ENCODE measurements at regions not wholly inside any gene's neighbourhood (a gene's known extent, or its start where the extent isn't known, plus 50 kb on each side); places are given as distances from the start of the nearest gene placed in this dataset.

DNA sequence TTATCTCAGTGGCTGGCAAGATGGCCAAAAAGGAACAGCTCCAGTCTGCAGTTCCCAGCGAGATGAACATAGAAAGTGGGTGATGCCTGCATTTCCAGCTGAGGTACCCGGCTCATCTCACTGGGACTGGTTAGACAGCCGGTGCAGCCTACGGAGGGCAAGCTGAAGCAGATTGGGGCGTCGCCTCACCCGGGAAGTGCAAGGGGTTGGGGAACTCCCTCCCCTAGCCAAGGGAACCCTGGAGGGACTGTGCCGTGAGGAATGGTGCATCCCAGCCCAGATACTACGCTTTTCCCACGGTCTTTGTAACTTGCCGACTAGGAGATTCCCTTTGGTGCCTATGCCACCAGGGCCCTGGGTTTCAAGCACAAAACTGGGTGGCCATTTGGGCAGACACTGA is 324.7 kb downstream of the GJA1 start:
- TF ChIP-seq POLR2AphosphoS5 (IDR thresholded peaks at IDR 0.05; ENCODE audit: low read depth, low read length): no peak
- TF ChIP-seq TAF1 (IDR thresholded peaks at IDR 0.05; ENCODE audit: low read depth, low read length): no peak
- TF ChIP-seq POLR2A (IDR thresholded peaks at IDR 0.05; ENCODE audit: low read depth, low read length): no peak
- TF ChIP-seq SPI1 (IDR thresholded peaks at IDR 0.05; ENCODE audit: low read depth, low read length): no peak
- no peak for TF ChIP-seq PAX5 (IDR thresholded peaks at IDR 0.05; ENCODE audit: insufficient read depth, low read length, severe bottlenecking)
